GM23248 (cell line): ENCODE measurements at regions not wholly inside any gene's neighbourhood (a gene's known extent, or its start where the extent isn't known, plus 50 kb on each side); places are given as distances from the start of the nearest gene placed in this dataset.

Experiments used
- EZH2 ChIP-seq: fragments of 200-600 bp; sonication (generic); IDR thresholded peaks from 2 replicates; pipeline ENCODE4 v1.6.1; 2018; ENCODE audit warnings: antibody characterized with exemption, mild to moderate bottlenecking; ENCODE audit not compliant: insufficient read depth, poor library complexity, severe bottlenecking
- EZH2phosphoT487 ChIP-seq: fragments of 200-600 bp; sonication (generic); IDR thresholded peaks from 2 replicates; pipeline ENCODE4 v1.6.1; 2018; ENCODE audit warnings: antibody characterized with exemption, moderate library complexity, mild to moderate bottlenecking, low read depth; ENCODE audit not compliant: insufficient read depth

DNA sequence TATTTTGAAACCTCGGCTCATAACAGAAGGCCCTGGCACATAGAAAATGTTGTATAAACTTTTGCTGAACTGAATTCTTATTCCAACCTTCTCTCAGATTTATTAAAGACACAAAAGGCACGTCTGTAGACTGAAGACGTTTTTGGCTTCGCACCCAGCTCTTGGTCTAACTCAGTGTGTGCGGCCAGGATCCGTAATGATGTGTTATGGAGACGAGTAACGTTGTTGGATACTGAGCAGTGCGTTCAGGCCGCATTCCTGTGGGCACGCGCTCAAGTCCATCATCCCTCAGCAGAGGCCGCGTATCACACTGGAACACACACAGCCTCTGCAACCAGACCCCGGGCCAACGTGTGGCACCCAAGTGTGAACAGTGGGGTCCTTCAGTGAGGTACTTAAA, 154.8 kb upstream of the RAB4A start:
- TF ChIP-seq EZH2, result no peak
- no peak for TF ChIP-seq EZH2phosphoT487
